Mucosa of descending colon (tissue), 3 donors: ENCODE measurements at regions not wholly inside any gene's neighbourhood (a gene's known extent, or its start where the extent isn't known, plus 50 kb on each side); places are given as distances from the start of the nearest gene placed in this dataset.

ENCODE experiments used
- ATAC-seq: fragments of 200-7000 bp; cut with Tn5 transposase; one replicate; pipeline ENCODE4 v1.9.1; 2020; ENCODE audit warnings: mild to moderate bottlenecking, moderate library complexity
- DNase-seq, 3 donors: peaks; one replicate each; pipeline ENCODE4 v3.0.0-alpha.2; 2020
- H3K36me3 ChIP-seq: fragments of 200-600 bp; one replicate; pipeline ENCODE4 v1.8.0; 2021; ENCODE audit warnings: low read depth, mild to moderate bottlenecking
- H3K4me1 ChIP-seq: fragments of 200-600 bp; one replicate; pipeline ENCODE4 v1.8.0; 2021; ENCODE audit warnings: low read depth, mild to moderate bottlenecking
- H3K4me3 ChIP-seq: fragments of 200-600 bp; one replicate; pipeline ENCODE4 v1.8.0; 2021; ENCODE audit warnings: mild to moderate bottlenecking
- H3K9me3 ChIP-seq: fragments of 200-600 bp; one replicate; pipeline ENCODE4 v1.8.0; 2021; ENCODE audit warnings: mild to moderate bottlenecking
- CTCF ChIP-seq: fragments of 200-600 bp; IDR thresholded peaks from one replicate; pipeline ENCODE4 v1.8.0; 2022; ENCODE audit warnings: antibody characterized with exemption, mild to moderate bottlenecking
- intact Hi-C, 2 donors: fragments of 100-400 bp; cut with DNase I in 1 of 2; cut with micrococcal nuclease in 1 of 2; formaldehyde crosslinking; loops; one replicate each; pipeline versions ENCODE4 v1.11.0 to v1.11.1; 2022; cut with DNase I, micrococcal nuclease
- donor health status: DM: no; HTN: no; CAD: no; lungs with moderate emphysema.
- donor health status: DM: no; HTN: no; CAD: no.
- donor health status: DM: no; HTN: yes; CAD: no.

- Histone ChIP-seq H3K4me3 (no peak overlapping the region), H3K9me3 (no peaks in the 10 kb centered on the region), H3K36me3 (no peaks in the 10 kb centered on the region), H3K4me1 (no peaks in the 10 kb centered on the region)
- DNase-seq = no peak
- intact Hi-C loops = no loop called here
- no peak for ATAC-seq
- TF ChIP-seq CTCF = no peak
These were observed 1025.4 kb upstream of the ACO1 start for GRCh38 chr9:31359071-31359470.

GRCh38 chr9:31364171-31364570, 1020.3 kb upstream of the ACO1 start:
- no peak for TF ChIP-seq CTCF
- no peak for DNase-seq
- no peaks in the 10 kb centered on the region for H3K4me1 ChIP-seq
- intact Hi-C loops = no loop called here
- no peaks in the 10 kb centered on the region for H3K9me3 ChIP-seq
- H3K36me3 ChIP-seq = no peaks in the 10 kb centered on the region
- no peak overlapping the region for H3K4me3 ChIP-seq
- no peak for ATAC-seq

- ATAC-seq (no peak), DNase-seq (no peak)
- Histone ChIP-seq H3K36me3 (no peaks in the 10 kb centered on the region), H3K4me1 (no peaks in the 10 kb centered on the region), H3K4me3 (no peak overlapping the region), H3K9me3 (no peaks in the 10 kb centered on the region)
- TF ChIP-seq CTCF = no peak
- intact Hi-C loops = no loop called here
These were observed 1011.5 kb upstream of the ACO1 start for GRCh38 chr9:31372799-31373587.

GRCh38 chr9:31377358-31377757, 1007.1 kb upstream of the ACO1 start:
- ATAC-seq = no peak

GRCh38 chr9:31388660-31389059, 995.8 kb upstream of the ACO1 start:
- intact Hi-C loops = no loop called here
- DNase-seq (no peak), ATAC-seq (no peak)
- H3K4me3 ChIP-seq = no peak overlapping the region
- TF ChIP-seq CTCF = no peak
- no peaks in the 10 kb centered on the region for H3K4me1 ChIP-seq
- no peaks in the 10 kb centered on the region for H3K36me3 ChIP-seq
- no peaks in the 10 kb centered on the region for H3K9me3 ChIP-seq

More at GRCh38 chr9:31377358-31377757, 1007.1 kb upstream of the ACO1 start:
- TF ChIP-seq CTCF = no peak
- no peaks in the 10 kb centered on the region for H3K9me3 ChIP-seq
- H3K36me3 ChIP-seq = no peaks in the 10 kb centered on the region
- intact Hi-C loops = no loop called here
- no peak for DNase-seq
- no peaks in the 10 kb centered on the region for H3K4me1 ChIP-seq
- no peak overlapping the region for H3K4me3 ChIP-seq

GRCh38 chr9:31389075-31389474, 995.4 kb upstream of the ACO1 start:
- H3K36me3 ChIP-seq = no peaks in the 10 kb centered on the region
- DNase-seq (no peak), ATAC-seq (no peak)
- H3K9me3 ChIP-seq = no peaks in the 10 kb centered on the region
- no peak overlapping the region for H3K4me3 ChIP-seq
- no peak for TF ChIP-seq CTCF
- intact Hi-C loops = no loop called here
- no peaks in the 10 kb centered on the region for H3K4me1 ChIP-seq
